ENCODE measurements at regions not wholly inside any gene's neighbourhood (a gene's known extent, or its start where the extent isn't known, plus 50 kb on each side); places are given as distances from the start of the nearest gene placed in this dataset.

DNA sequence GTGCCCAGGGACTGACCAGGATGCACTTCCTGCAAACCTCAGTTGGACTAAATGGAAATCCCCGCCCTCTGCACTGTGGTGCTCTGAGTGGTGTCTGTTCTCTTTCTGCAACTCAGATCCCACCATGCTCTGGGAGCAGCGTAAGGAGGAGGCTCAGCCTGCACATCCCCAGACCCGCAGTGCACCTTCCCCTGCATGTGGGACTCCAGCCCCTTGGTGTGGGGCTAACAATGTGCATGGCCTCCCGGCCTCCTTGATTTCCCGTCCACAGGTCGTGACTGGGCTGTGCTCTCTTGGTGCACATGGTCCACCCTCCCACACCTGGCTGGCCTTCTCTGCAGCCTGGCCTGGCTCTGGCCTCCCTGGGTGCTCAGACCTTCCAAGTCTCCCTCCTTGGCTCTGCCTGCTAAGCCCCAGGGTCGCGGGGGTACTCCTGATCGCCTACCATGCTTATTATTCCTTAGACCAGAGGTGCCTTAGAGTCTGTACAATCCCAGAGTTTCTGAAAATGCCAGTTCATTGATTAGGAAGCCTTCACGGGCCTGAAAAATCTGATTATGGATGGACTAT, 397.5 kb downstream of the IRX2 start:
- TF ChIP-seq JUNB (IDR thresholded peaks at IDR 0.05; ENCODE audit: unreplicated experiment) (no peak), EZH2 (IDR thresholded peaks at IDR 0.05; ENCODE audit: low read depth, unreplicated experiment) (no peak), STAT1 (IDR thresholded peaks at IDR 0.05; ENCODE audit: unreplicated experiment) (no peak), EZH2phosphoT487 (IDR thresholded peaks at IDR 0.05; ENCODE audit: unreplicated experiment) (no peak), ZNF331 (CRISPR knock-in tag; IDR thresholded peaks at IDR 0.05; ENCODE audit: low read depth) (no peak), ZNF114 (CRISPR knock-in tag; IDR thresholded peaks at IDR 0.05) (no peak), CREB1 (CRISPR knock-in tag; IDR thresholded peaks at IDR 0.05; ENCODE audit: low read depth) (no peak), POLR2AphosphoS5 (IDR thresholded peaks at IDR 0.05; ENCODE audit: low read depth) (no peak), NANOG (IDR thresholded peaks at IDR 0.05; ENCODE audit: borderline replicate concordance) (no peak)
- TF ChIP-seq, protein P1, sequence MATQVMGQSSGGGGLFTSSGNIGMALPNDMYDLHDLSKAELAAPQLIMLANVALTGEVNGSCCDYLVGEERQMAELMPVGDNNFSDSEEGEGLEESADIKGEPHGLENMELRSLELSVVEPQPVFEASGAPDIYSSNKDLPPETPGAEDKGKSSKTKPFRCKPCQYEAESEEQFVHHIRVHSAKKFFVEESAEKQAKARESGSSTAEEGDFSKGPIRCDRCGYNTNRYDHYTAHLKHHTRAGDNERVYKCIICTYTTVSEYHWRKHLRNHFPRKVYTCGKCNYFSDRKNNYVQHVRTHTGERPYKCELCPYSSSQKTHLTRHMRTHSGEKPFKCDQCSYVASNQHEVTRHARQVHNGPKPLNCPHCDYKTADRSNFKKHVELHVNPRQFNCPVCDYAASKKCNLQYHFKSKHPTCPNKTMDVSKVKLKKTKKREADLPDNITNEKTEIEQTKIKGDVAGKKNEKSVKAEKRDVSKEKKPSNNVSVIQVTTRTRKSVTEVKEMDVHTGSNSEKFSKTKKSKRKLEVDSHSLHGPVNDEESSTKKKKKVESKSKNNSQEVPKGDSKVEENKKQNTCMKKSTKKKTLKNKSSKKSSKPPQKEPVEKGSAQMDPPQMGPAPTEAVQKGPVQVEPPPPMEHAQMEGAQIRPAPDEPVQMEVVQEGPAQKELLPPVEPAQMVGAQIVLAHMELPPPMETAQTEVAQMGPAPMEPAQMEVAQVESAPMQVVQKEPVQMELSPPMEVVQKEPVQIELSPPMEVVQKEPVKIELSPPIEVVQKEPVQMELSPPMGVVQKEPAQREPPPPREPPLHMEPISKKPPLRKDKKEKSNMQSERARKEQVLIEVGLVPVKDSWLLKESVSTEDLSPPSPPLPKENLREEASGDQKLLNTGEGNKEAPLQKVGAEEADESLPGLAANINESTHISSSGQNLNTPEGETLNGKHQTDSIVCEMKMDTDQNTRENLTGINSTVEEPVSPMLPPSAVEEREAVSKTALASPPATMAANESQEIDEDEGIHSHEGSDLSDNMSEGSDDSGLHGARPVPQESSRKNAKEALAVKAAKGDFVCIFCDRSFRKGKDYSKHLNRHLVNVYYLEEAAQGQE (IDR thresholded peaks at IDR 0.05; ENCODE audit: unreplicated experiment): no peak
- TF ChIP-seq, protein P2, sequence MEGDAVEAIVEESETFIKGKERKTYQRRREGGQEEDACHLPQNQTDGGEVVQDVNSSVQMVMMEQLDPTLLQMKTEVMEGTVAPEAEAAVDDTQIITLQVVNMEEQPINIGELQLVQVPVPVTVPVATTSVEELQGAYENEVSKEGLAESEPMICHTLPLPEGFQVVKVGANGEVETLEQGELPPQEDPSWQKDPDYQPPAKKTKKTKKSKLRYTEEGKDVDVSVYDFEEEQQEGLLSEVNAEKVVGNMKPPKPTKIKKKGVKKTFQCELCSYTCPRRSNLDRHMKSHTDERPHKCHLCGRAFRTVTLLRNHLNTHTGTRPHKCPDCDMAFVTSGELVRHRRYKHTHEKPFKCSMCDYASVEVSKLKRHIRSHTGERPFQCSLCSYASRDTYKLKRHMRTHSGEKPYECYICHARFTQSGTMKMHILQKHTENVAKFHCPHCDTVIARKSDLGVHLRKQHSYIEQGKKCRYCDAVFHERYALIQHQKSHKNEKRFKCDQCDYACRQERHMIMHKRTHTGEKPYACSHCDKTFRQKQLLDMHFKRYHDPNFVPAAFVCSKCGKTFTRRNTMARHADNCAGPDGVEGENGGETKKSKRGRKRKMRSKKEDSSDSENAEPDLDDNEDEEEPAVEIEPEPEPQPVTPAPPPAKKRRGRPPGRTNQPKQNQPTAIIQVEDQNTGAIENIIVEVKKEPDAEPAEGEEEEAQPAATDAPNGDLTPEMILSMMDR (conservative IDR thresholded peaks at IDR 0.05; ENCODE audit: low read depth in 2 of 2): no peak
- TF ChIP-seq, protein P3, sequence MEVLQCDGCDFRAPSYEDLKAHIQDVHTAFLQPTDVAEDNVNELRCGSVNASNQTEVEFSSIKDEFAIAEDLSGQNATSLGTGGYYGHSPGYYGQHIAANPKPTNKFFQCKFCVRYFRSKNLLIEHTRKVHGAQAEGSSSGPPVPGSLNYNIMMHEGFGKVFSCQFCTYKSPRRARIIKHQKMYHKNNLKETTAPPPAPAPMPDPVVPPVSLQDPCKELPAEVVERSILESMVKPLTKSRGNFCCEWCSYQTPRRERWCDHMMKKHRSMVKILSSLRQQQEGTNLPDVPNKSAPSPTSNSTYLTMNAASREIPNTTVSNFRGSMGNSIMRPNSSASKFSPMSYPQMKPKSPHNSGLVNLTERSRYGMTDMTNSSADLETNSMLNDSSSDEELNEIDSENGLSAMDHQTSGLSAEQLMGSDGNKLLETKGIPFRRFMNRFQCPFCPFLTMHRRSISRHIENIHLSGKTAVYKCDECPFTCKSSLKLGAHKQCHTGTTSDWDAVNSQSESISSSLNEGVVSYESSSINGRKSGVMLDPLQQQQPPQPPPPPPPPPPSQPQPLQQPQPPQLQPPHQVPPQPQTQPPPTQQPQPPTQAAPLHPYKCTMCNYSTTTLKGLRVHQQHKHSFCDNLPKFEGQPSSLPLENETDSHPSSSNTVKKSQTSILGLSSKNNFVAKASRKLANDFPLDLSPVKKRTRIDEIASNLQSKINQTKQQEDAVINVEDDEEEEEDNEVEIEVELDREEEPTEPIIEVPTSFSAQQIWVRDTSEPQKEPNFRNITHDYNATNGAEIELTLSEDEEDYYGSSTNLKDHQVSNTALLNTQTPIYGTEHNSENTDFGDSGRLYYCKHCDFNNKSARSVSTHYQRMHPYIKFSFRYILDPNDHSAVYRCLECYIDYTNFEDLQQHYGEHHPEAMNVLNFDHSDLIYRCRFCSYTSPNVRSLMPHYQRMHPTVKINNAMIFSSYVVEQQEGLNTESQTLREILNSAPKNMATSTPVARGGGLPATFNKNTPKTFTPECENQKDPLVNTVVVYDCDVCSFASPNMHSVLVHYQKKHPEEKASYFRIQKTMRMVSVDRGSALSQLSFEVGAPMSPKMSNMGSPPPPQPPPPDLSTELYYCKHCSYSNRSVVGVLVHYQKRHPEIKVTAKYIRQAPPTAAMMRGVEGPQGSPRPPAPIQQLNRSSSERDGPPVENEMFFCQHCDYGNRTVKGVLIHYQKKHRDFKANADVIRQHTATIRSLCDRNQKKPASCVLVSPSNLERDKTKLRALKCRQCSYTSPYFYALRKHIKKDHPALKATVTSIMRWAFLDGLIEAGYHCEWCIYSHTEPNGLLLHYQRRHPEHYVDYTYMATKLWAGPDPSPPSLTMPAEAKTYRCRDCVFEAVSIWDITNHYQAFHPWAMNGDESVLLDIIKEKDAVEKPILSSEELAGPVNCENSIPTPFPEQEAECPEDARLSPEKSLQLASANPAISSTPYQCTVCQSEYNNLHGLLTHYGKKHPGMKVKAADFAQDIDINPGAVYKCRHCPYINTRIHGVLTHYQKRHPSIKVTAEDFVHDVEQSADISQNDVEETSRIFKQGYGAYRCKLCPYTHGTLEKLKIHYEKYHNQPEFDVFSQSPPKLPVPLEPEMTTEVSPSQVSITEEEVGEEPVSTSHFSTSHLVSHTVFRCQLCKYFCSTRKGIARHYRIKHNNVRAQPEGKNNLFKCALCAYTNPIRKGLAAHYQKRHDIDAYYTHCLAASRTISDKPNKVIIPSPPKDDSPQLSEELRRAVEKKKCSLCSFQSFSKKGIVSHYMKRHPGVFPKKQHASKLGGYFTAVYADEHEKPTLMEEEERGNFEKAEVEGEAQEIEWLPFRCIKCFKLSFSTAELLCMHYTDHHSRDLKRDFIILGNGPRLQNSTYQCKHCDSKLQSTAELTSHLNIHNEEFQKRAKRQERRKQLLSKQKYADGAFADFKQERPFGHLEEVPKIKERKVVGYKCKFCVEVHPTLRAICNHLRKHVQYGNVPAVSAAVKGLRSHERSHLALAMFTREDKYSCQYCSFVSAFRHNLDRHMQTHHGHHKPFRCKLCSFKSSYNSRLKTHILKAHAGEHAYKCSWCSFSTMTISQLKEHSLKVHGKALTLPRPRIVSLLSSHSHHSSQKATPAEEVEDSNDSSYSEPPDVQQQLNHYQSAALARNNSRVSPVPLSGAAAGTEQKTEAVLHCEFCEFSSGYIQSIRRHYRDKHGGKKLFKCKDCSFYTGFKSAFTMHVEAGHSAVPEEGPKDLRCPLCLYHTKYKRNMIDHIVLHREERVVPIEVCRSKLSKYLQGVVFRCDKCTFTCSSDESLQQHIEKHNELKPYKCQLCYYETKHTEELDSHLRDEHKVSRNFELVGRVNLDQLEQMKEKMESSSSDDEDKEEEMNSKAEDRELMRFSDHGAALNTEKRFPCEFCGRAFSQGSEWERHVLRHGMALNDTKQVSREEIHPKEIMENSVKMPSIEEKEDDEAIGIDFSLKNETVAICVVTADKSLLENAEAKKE (CRISPR knock-in tag; IDR thresholded peaks at IDR 0.05): no peak
- TF ChIP-seq, protein P4, sequence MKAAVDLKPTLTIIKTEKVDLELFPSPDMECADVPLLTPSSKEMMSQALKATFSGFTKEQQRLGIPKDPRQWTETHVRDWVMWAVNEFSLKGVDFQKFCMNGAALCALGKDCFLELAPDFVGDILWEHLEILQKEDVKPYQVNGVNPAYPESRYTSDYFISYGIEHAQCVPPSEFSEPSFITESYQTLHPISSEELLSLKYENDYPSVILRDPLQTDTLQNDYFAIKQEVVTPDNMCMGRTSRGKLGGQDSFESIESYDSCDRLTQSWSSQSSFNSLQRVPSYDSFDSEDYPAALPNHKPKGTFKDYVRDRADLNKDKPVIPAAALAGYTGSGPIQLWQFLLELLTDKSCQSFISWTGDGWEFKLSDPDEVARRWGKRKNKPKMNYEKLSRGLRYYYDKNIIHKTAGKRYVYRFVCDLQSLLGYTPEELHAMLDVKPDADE (IDR thresholded peaks at IDR 0.05): no peak
- H3K36me3 Mint-ChIP-seq (ENCODE audit: low read depth): peaks cover 4% of the 10 kb centered on the region; the same call in 1 of the 3 replicates
- Histone ChIP-seq H3K36me3 (ENCODE audit: insufficient read depth) (no peaks in the 10 kb centered on the region), H3K4me1 (ENCODE audit: insufficient read depth) (no peaks in the 10 kb centered on the region), H3K9me2 (ENCODE audit: insufficient read depth) (no peaks in the 10 kb centered on the region), H3K27ac (ENCODE audit: low read depth) (no peak overlapping the region), H3K79me2 (replicated peaks; ENCODE audit: insufficient read depth) (no peaks in the 10 kb centered on the region), H3K4me3 (no peak overlapping the region), H3F3A (replicated peaks; ENCODE audit: low read depth) (no peaks in the 10 kb centered on the region), H3K4me2 (no peak overlapping the region), H2AFZ (no peak overlapping the region), H4K20me1 (replicated peaks; ENCODE audit: insufficient read depth) (no peaks in the 10 kb centered on the region), H3K27me3 (ENCODE audit: insufficient read depth) (no peaks in the 10 kb centered on the region)
- peaks cover 11% of the 10 kb centered on the region for H3K27me3 Mint-ChIP-seq (ENCODE audit: insufficient read depth, low read depth, poor library complexity)
- no peak overlapping the region for H3K4me3 Mint-ChIP-seq
- DNase-seq (ENCODE audit: low spot score) (no peak), ATAC-seq (no peak)
- peaks cover 4% of the 10 kb centered on the region for H3K4me1 Mint-ChIP-seq
- H3K9me3 Mint-ChIP-seq: peaks cover 23% of the 10 kb centered on the region; the same call in 2 of the 3 replicates
- no peak overlapping the region for H3K27ac Mint-ChIP-seq

Data from GM23338 (cell line).